ENCODE measurements at regions not wholly inside any gene's neighbourhood (a gene's known extent, or its start where the extent isn't known, plus 50 kb on each side); places are given as distances from the start of the nearest gene placed in this dataset.

GRCh38 chr6:139653111-139653510 is 278.7 kb upstream of the CITED2 start:
- TF ChIP-seq CTCF (IDR thresholded peaks at IDR 0.05) = no peak
- no peak for TF ChIP-seq POLR2A (IDR thresholded peaks at IDR 0.05)
- no peak for ATAC-seq
- no peak for DNase-seq
- Histone ChIP-seq H3K4me1 (peaks cover 0 to 10% (median 0%) of the 10 kb centered on the region in 12 donors), H3K27me3 (no peaks in the 10 kb centered on the region), H3K36me3 (no peaks in the 10 kb centered on the region), H3K4me3 (no peak overlapping the region), H3K9me3 (no peaks in the 10 kb centered on the region), H3K27ac (no peak overlapping the region)
- 64 to 73% (median 72%) methylated on average over 4 of the region's 4 CpGs for WGBS, 4 donors
- intact Hi-C loops (cut with DNase I) = no loop called here

- TF ChIP-seq CTCF (IDR thresholded peaks at IDR 0.05) = no peak
- no peak for TF ChIP-seq POLR2A (IDR thresholded peaks at IDR 0.05)
- Histone ChIP-seq H3K4me3 (no peak overlapping the region), H3K9me3 (peaks cover 0 to 6% (median 0%) of the 10 kb centered on the region in 12 donors), H3K36me3 (no peaks in the 10 kb centered on the region), H3K27ac (no peak overlapping the region), H3K27me3 (no peaks in the 10 kb centered on the region), H3K4me1 (peaks cover 0 to 10% (median 0%) of the 10 kb centered on the region in 12 donors)
- WGBS, 4 donors = 61 to 83% (median 77%) methylated on average over 5 of the region's 5 CpGs
- intact Hi-C loops (cut with DNase I) = no loop called here
- DNase-seq = no peak
- ATAC-seq = no peak
Measured at GRCh38 chr6:139650941-139651340, 276.5 kb upstream of the CITED2 start.

GRCh38 chr6:139649732-139650131 is 275.3 kb upstream of the CITED2 start:
- intact Hi-C loops (cut with DNase I) = no loop called here
- Histone ChIP-seq H3K4me3 (no peak overlapping the region), H3K36me3 (no peaks in the 10 kb centered on the region), H3K27me3 (no peaks in the 10 kb centered on the region), H3K27ac (peak overlapping the region in 1 of 12 donors; percentile 79), H3K9me3 (peaks cover 0 to 6% (median 0%) of the 10 kb centered on the region in 12 donors), H3K4me1 (peaks cover 0 to 16% (median 4%) of the 10 kb centered on the region in 12 donors)
- no peak for DNase-seq
- TF ChIP-seq POLR2A (IDR thresholded peaks at IDR 0.05) (no peak), CTCF (IDR thresholded peaks at IDR 0.05) (no peak)
- 79 to 83% (median 82%) methylated on average over 3 of the region's 3 CpGs for WGBS, 4 donors
- no peak for ATAC-seq

- Histone ChIP-seq H3K27ac (peak overlapping the region in 1 of 12 donors; percentile 79), H3K36me3 (no peaks in the 10 kb centered on the region), H3K9me3 (peaks cover 0 to 6% (median 0%) of the 10 kb centered on the region in 12 donors), H3K4me3 (no peak overlapping the region), H3K4me1 (peaks cover 0 to 22% (median 5%) of the 10 kb centered on the region in 12 donors), H3K27me3 (no peaks in the 10 kb centered on the region)
- intact Hi-C loops (cut with DNase I) = no loop called here
- 68 to 98% (median 81%) methylated on average over 2 of the region's 2 CpGs for WGBS, 4 donors
- ATAC-seq (no peak), DNase-seq (no peak)
- no peak for TF ChIP-seq POLR2A (IDR thresholded peaks at IDR 0.05)
- TF ChIP-seq CTCF (IDR thresholded peaks at IDR 0.05) = no peak
Measured at GRCh38 chr6:139649128-139649527, 274.7 kb upstream of the CITED2 start.

All from heart left ventricle (tissue), 16 donors.